ENCODE measurements at regions not wholly inside any gene's neighbourhood (a gene's known extent, or its start where the extent isn't known, plus 50 kb on each side); places are given as distances from the start of the nearest gene placed in this dataset.

GRCh38 chr1:99365141-99365540, 100.8 kb downstream of the PLPPR4 start:
- no peak for TF ChIP-seq CTCF (IDR thresholded peaks at IDR 0.05)
- no peak for TF ChIP-seq POLR2A (IDR thresholded peaks at IDR 0.05)

All from adrenal gland (tissue), 5 donors.